ENCODE measurements at regions not wholly inside any gene's neighbourhood (a gene's known extent, or its start where the extent isn't known, plus 50 kb on each side); places are given as distances from the start of the nearest gene placed in this dataset.
A peak's percentile ranks its signal among the peaks of the same experiment; 100 is the strongest.

GRCh38 chrX:20585782-20586181, 319.1 kb upstream of the RPS6KA3 start:
- H3K9me3 Mint-ChIP-seq = peaks cover 4% of the 10 kb centered on the region

GRCh38 chrX:20571611-20572010, 304.9 kb upstream of the RPS6KA3 start:
- Mint-ChIP-seq H3K27ac (no peak overlapping the region), H3K4me3 (no peak overlapping the region), H3K9me3 (no peaks in the 10 kb centered on the region), H3K27me3 (peaks cover 3% of the 10 kb centered on the region), H3K36me3 (ENCODE audit: low read depth) (no peaks in the 10 kb centered on the region), H3K4me1 (ENCODE audit: low read depth) (peaks cover 8% of the 10 kb centered on the region)

More at GRCh38 chrX:20585782-20586181, 319.1 kb upstream of the RPS6KA3 start:
- Mint-ChIP-seq H3K27ac (no peak overlapping the region), H3K4me3 (no peak overlapping the region), H3K4me1 (ENCODE audit: low read depth) (no peaks in the 10 kb centered on the region), H3K27me3 (peaks cover 20% of the 10 kb centered on the region), H3K36me3 (ENCODE audit: low read depth) (no peaks in the 10 kb centered on the region)

- H3K27ac Mint-ChIP-seq = peak overlapping the region; percentile 31
- H3K4me3 Mint-ChIP-seq = no peak overlapping the region
- no peaks in the 10 kb centered on the region for H3K9me3 Mint-ChIP-seq
- peaks cover 8% of the 10 kb centered on the region for H3K4me1 Mint-ChIP-seq (ENCODE audit: low read depth)
- H3K27me3 Mint-ChIP-seq = peaks cover 20% of the 10 kb centered on the region
- no peaks in the 10 kb centered on the region for H3K36me3 Mint-ChIP-seq (ENCODE audit: low read depth)
These were observed 300.4 kb upstream of the RPS6KA3 start for GRCh38 chrX:20567108-20567507.

GRCh38 chrX:20547611-20548051, 280.9 kb upstream of the RPS6KA3 start:
- H3K4me3 Mint-ChIP-seq = no peak overlapping the region
- H3K36me3 Mint-ChIP-seq (ENCODE audit: low read depth) = no peaks in the 10 kb centered on the region
- H3K27ac Mint-ChIP-seq = no peak overlapping the region
- no peaks in the 10 kb centered on the region for H3K9me3 Mint-ChIP-seq
- peaks cover 10% of the 10 kb centered on the region for H3K4me1 Mint-ChIP-seq (ENCODE audit: low read depth)
- H3K27me3 Mint-ChIP-seq = no peaks in the 10 kb centered on the region

- no peak overlapping the region for H3K27ac Mint-ChIP-seq
- H3K4me3 Mint-ChIP-seq = no peak overlapping the region
- H3K9me3 Mint-ChIP-seq = peaks cover 11% of the 10 kb centered on the region
- no peaks in the 10 kb centered on the region for H3K27me3 Mint-ChIP-seq
- peaks cover 10% of the 10 kb centered on the region for H3K4me1 Mint-ChIP-seq (ENCODE audit: low read depth)
- peaks cover 7% of the 10 kb centered on the region for H3K36me3 Mint-ChIP-seq (ENCODE audit: low read depth)
These were observed 278.8 kb upstream of the RPS6KA3 start for GRCh38 chrX:20545538-20545937.

- Mint-ChIP-seq H3K27ac (no peak overlapping the region), H3K36me3 (ENCODE audit: low read depth) (peaks cover 7% of the 10 kb centered on the region), H3K9me3 (peaks cover 11% of the 10 kb centered on the region)
These were observed 275.4 kb upstream of the RPS6KA3 start for GRCh38 chrX:20542072-20542471.

GRCh38 chrX:20538974-20539373, 272.3 kb upstream of the RPS6KA3 start:
- no peak overlapping the region for H3K27ac Mint-ChIP-seq
- no peaks in the 10 kb centered on the region for H3K4me1 Mint-ChIP-seq (ENCODE audit: low read depth)
- H3K9me3 Mint-ChIP-seq = peaks cover 11% of the 10 kb centered on the region
- peaks cover 12% of the 10 kb centered on the region for H3K27me3 Mint-ChIP-seq
- H3K4me3 Mint-ChIP-seq = no peak overlapping the region
- peaks cover 7% of the 10 kb centered on the region for H3K36me3 Mint-ChIP-seq (ENCODE audit: low read depth)

More at GRCh38 chrX:20542072-20542471, 275.4 kb upstream of the RPS6KA3 start:
- Mint-ChIP-seq H3K4me1 (ENCODE audit: low read depth) (peaks cover 3% of the 10 kb centered on the region), H3K4me3 (no peak overlapping the region), H3K27me3 (no peaks in the 10 kb centered on the region)

GRCh38 chrX:20531667-20532066, 265.0 kb upstream of the RPS6KA3 start:
- H3K4me3 Mint-ChIP-seq = no peak overlapping the region
- peaks cover 38% of the 10 kb centered on the region for H3K27me3 Mint-ChIP-seq
- H3K9me3 Mint-ChIP-seq = no peaks in the 10 kb centered on the region
- H3K36me3 Mint-ChIP-seq (ENCODE audit: low read depth) = no peaks in the 10 kb centered on the region
- no peak overlapping the region for H3K27ac Mint-ChIP-seq
- no peaks in the 10 kb centered on the region for H3K4me1 Mint-ChIP-seq (ENCODE audit: low read depth)

GRCh38 chrX:20530406-20530921, 263.8 kb upstream of the RPS6KA3 start:
- no peaks in the 10 kb centered on the region for H3K9me3 Mint-ChIP-seq
- peaks cover 38% of the 10 kb centered on the region for H3K27me3 Mint-ChIP-seq
- H3K4me3 Mint-ChIP-seq = no peak overlapping the region
- no peaks in the 10 kb centered on the region for H3K4me1 Mint-ChIP-seq (ENCODE audit: low read depth)
- no peaks in the 10 kb centered on the region for H3K36me3 Mint-ChIP-seq (ENCODE audit: low read depth)
- H3K27ac Mint-ChIP-seq = no peak overlapping the region

- Mint-ChIP-seq H3K27me3 (peaks cover 33% of the 10 kb centered on the region), H3K4me3 (no peak overlapping the region), H3K27ac (no peak overlapping the region), H3K36me3 (ENCODE audit: low read depth) (no peaks in the 10 kb centered on the region), H3K4me1 (ENCODE audit: low read depth) (no peaks in the 10 kb centered on the region), H3K9me3 (no peaks in the 10 kb centered on the region)
These were observed 263.0 kb upstream of the RPS6KA3 start for GRCh38 chrX:20529711-20530110.

- Mint-ChIP-seq H3K27ac (no peak overlapping the region), H3K27me3 (peaks cover 29% of the 10 kb centered on the region), H3K36me3 (ENCODE audit: low read depth) (no peaks in the 10 kb centered on the region), H3K4me3 (no peak overlapping the region), H3K9me3 (no peaks in the 10 kb centered on the region), H3K4me1 (ENCODE audit: low read depth) (peaks cover 2% of the 10 kb centered on the region)
These were observed 262.6 kb upstream of the RPS6KA3 start for GRCh38 chrX:20529301-20529700.

GRCh38 chrX:20527558-20528011, 260.9 kb upstream of the RPS6KA3 start:
- Mint-ChIP-seq H3K9me3 (no peaks in the 10 kb centered on the region), H3K27me3 (peaks cover 14% of the 10 kb centered on the region), H3K27ac (no peak overlapping the region), H3K4me1 (ENCODE audit: low read depth) (peaks cover 13% of the 10 kb centered on the region), H3K4me3 (no peak overlapping the region), H3K36me3 (ENCODE audit: low read depth) (no peaks in the 10 kb centered on the region)

GRCh38 chrX:20527041-20527440, 260.3 kb upstream of the RPS6KA3 start:
- H3K4me3 Mint-ChIP-seq = no peak overlapping the region
- H3K27me3 Mint-ChIP-seq = peaks cover 14% of the 10 kb centered on the region
- no peak overlapping the region for H3K27ac Mint-ChIP-seq
- H3K4me1 Mint-ChIP-seq (ENCODE audit: low read depth) = peaks cover 13% of the 10 kb centered on the region
- no peaks in the 10 kb centered on the region for H3K9me3 Mint-ChIP-seq
- H3K36me3 Mint-ChIP-seq (ENCODE audit: low read depth) = no peaks in the 10 kb centered on the region

GRCh38 chrX:20523626-20524312, 257.1 kb upstream of the RPS6KA3 start:
- Mint-ChIP-seq H3K36me3 (ENCODE audit: low read depth) (no peaks in the 10 kb centered on the region), H3K4me3 (no peak overlapping the region), H3K9me3 (no peaks in the 10 kb centered on the region), H3K27ac (peak overlapping the region; percentile 81), H3K4me1 (ENCODE audit: low read depth) (peaks cover 20% of the 10 kb centered on the region), H3K27me3 (peaks cover 8% of the 10 kb centered on the region)

- Mint-ChIP-seq H3K27ac (no peak overlapping the region), H3K27me3 (peaks cover 4% of the 10 kb centered on the region), H3K9me3 (no peaks in the 10 kb centered on the region), H3K4me3 (no peak overlapping the region), H3K4me1 (ENCODE audit: low read depth) (peaks cover 25% of the 10 kb centered on the region), H3K36me3 (ENCODE audit: low read depth) (no peaks in the 10 kb centered on the region)
These were observed 255.7 kb upstream of the RPS6KA3 start for GRCh38 chrX:20522420-20522819.

GRCh38 chrX:20521222-20521621, 254.5 kb upstream of the RPS6KA3 start:
- H3K27me3 Mint-ChIP-seq = peaks cover 4% of the 10 kb centered on the region
- H3K36me3 Mint-ChIP-seq (ENCODE audit: low read depth) = no peaks in the 10 kb centered on the region
- H3K9me3 Mint-ChIP-seq = no peaks in the 10 kb centered on the region
- no peak overlapping the region for H3K4me3 Mint-ChIP-seq
- H3K27ac Mint-ChIP-seq = no peak overlapping the region
- H3K4me1 Mint-ChIP-seq (ENCODE audit: low read depth) = peaks cover 34% of the 10 kb centered on the region

Measured in stimulated activated naive CD8-positive, alpha-beta T cell treated with anti-CD3 and anti-CD28 coated beads, Interleukin-15, Interleukin-2, amounts not matched to agents 100 ng/mL and 50 ng/mL, for 24 hours (primary cell).